ENCODE measurements at regions not wholly inside any gene's neighbourhood (a gene's known extent, or its start where the extent isn't known, plus 50 kb on each side); places are given as distances from the start of the nearest gene placed in this dataset.

- no peak for TF ChIP-seq POLR2A (IDR thresholded peaks at IDR 0.05)
- TF ChIP-seq CTCF (IDR thresholded peaks at IDR 0.05), result no peak
- no peak for TF ChIP-seq POLR2AphosphoS5 (IDR thresholded peaks at IDR 0.05)
- no peak for TF ChIP-seq EP300 (IDR thresholded peaks at IDR 0.05; ENCODE audit: low read depth)
Measured at GRCh38 chr5:67520161-67520908, 323.7 kb upstream of the CD180 start.
